MM.1S (cell line): ENCODE measurements at regions not wholly inside any gene's neighbourhood (a gene's known extent, or its start where the extent isn't known, plus 50 kb on each side); places are given as distances from the start of the nearest gene placed in this dataset.

ENCODE experiments used
- EZH2 ChIP-seq: fragments of 300-600 bp; sonication (generic); optimal IDR thresholded peaks from 2 replicates; pipeline ENCODE3; 2017; ENCODE audit warnings: low read depth, mild to moderate bottlenecking, antibody characterized with exemption, low read length, mixed read lengths
- TF ChIP-seq, protein P1 (sequence below): fragments of 300-600 bp; sonication (generic); IDR thresholded peaks from 2 replicates; pipeline ENCODE4 v1.5.1; 2016; ENCODE audit warnings: antibody characterized with exemption, low read length, mixed read lengths

DNA sequence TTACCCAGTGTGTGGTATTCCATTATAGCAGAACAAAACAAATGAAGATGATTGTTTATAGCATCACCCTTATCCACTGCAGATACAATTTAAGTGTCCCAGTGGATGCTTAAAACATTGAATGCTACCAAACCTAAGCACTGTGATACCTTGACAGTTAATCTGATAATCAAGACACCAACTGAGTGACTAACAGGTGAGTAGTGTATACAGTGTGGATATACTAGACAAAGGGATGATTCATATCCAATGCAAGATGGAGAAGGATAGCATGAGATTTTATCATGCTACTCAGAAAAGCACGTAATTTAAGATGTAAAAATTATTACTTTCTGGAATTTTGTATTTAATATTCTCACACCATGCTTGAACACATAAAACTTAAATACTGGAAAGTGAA is 1449.0 kb downstream of the OTOL1 start:
- TF ChIP-seq EZH2: no peak
- TF ChIP-seq, protein P1, sequence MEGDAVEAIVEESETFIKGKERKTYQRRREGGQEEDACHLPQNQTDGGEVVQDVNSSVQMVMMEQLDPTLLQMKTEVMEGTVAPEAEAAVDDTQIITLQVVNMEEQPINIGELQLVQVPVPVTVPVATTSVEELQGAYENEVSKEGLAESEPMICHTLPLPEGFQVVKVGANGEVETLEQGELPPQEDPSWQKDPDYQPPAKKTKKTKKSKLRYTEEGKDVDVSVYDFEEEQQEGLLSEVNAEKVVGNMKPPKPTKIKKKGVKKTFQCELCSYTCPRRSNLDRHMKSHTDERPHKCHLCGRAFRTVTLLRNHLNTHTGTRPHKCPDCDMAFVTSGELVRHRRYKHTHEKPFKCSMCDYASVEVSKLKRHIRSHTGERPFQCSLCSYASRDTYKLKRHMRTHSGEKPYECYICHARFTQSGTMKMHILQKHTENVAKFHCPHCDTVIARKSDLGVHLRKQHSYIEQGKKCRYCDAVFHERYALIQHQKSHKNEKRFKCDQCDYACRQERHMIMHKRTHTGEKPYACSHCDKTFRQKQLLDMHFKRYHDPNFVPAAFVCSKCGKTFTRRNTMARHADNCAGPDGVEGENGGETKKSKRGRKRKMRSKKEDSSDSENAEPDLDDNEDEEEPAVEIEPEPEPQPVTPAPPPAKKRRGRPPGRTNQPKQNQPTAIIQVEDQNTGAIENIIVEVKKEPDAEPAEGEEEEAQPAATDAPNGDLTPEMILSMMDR: no peak
